ENCODE measurements at regions not wholly inside any gene's neighbourhood (a gene's known extent, or its start where the extent isn't known, plus 50 kb on each side); places are given as distances from the start of the nearest gene placed in this dataset.

DNA sequence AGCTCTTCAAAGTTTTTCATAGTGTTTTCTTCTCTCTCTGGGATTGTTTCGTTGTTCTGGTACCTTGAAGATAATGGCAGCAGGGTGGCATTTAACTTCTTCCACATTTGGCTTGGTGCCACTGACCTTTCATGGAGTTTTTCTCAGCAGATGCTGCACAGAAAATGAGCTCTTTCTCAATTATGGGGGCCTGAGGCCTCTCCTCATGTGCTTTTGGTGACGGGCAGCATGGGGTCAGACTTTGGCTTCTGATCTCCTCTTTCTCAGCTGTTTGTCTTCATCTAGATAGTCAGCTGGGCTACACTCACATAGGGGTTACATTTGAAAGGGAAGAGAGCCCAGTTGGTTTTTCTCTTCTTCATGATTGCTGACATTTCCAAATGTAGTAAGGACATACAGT is 76.3 kb downstream of the FAT3 start:
- intact Hi-C loops (cut with micrococcal nuclease), result no loop called here
- DNase-seq, result no peak

GRCh38 chr11:92302770-92303169 is 78.2 kb downstream of the FAT3 start:
- Histone ChIP-seq H3K4me1 (no peaks in the 10 kb centered on the region), H3K4me3 (no peak overlapping the region), H3K27me3 (ENCODE audit: low read depth) (no peaks in the 10 kb centered on the region), H3K27ac (replicated peaks) (no peak overlapping the region), H3K36me3 (no peaks in the 10 kb centered on the region), H3K9me3 (replicated peaks) (no peaks in the 10 kb centered on the region)
- no peak for TF ChIP-seq CTCF (IDR thresholded peaks at IDR 0.05; ENCODE audit: borderline replicate concordance)
- intact Hi-C loops (cut with micrococcal nuclease), result no loop called here
- no peak for DNase-seq

More for the DNA sequence above, 76.3 kb downstream of the FAT3 start:
- no peak overlapping the region for H3K27ac ChIP-seq (replicated peaks)
- H3K4me3 ChIP-seq, result no peak overlapping the region
- no peaks in the 10 kb centered on the region for H3K27me3 ChIP-seq (ENCODE audit: low read depth)
- H3K9me3 ChIP-seq (replicated peaks), result no peaks in the 10 kb centered on the region
- H3K4me1 ChIP-seq, result no peaks in the 10 kb centered on the region
- no peaks in the 10 kb centered on the region for H3K36me3 ChIP-seq
- no peak for TF ChIP-seq CTCF (IDR thresholded peaks at IDR 0.05; ENCODE audit: borderline replicate concordance)

DNA sequence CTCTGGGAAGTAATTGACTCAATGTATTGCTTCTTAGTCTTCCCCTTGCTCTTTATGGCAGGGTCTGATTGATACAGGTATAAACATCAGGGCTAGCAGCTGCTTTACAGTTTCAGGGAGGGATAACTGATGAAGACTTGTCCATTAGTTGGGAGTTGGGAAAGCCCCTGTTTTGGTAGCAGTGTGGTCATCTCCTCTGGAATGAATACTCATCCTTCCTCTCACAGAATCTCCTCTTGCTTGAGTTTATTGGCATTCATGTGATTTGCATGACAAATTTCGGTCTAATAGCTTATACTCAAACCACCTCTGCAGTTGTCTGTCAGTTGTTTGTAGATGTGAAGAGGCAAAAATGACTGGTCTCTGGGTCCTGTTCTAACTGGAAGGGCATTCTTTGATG is 79.7 kb downstream of the FAT3 start:
- no peak for DNase-seq
- no peaks in the 10 kb centered on the region for H3K27me3 ChIP-seq (ENCODE audit: low read depth)
- H3K36me3 ChIP-seq, result no peaks in the 10 kb centered on the region
- H3K4me3 ChIP-seq, result no peak overlapping the region
- intact Hi-C loops (cut with micrococcal nuclease), result no loop called here
- no peak overlapping the region for H3K27ac ChIP-seq (replicated peaks)
- no peaks in the 10 kb centered on the region for H3K9me3 ChIP-seq (replicated peaks)
- no peak for TF ChIP-seq CTCF (IDR thresholded peaks at IDR 0.05; ENCODE audit: borderline replicate concordance)
- no peaks in the 10 kb centered on the region for H3K4me1 ChIP-seq

- H3K36me3 ChIP-seq, result no peaks in the 10 kb centered on the region
- DNase-seq, result no peak
- intact Hi-C loops (cut with micrococcal nuclease), result no loop called here
- H3K27ac ChIP-seq (replicated peaks), result no peak overlapping the region
- no peak overlapping the region for H3K4me3 ChIP-seq
- no peaks in the 10 kb centered on the region for H3K27me3 ChIP-seq (ENCODE audit: low read depth)
- H3K9me3 ChIP-seq (replicated peaks), result no peaks in the 10 kb centered on the region
- no peak for TF ChIP-seq CTCF (IDR thresholded peaks at IDR 0.05; ENCODE audit: borderline replicate concordance)
- no peaks in the 10 kb centered on the region for H3K4me1 ChIP-seq
These were observed 82.4 kb downstream of the FAT3 start for GRCh38 chr11:92306966-92307510.

- no peak for DNase-seq
- H3K4me3 ChIP-seq, result no peak overlapping the region
- intact Hi-C loops (cut with micrococcal nuclease), result no loop called here
- no peak overlapping the region for H3K27ac ChIP-seq (replicated peaks)
- H3K4me1 ChIP-seq, result no peaks in the 10 kb centered on the region
- no peaks in the 10 kb centered on the region for H3K27me3 ChIP-seq (ENCODE audit: low read depth)
- H3K36me3 ChIP-seq, result no peaks in the 10 kb centered on the region
- no peak for TF ChIP-seq CTCF (IDR thresholded peaks at IDR 0.05; ENCODE audit: borderline replicate concordance)
- no peaks in the 10 kb centered on the region for H3K9me3 ChIP-seq (replicated peaks)
These were observed 83.7 kb downstream of the FAT3 start for GRCh38 chr11:92308366-92308765.

Data from left ventricle myocardium inferior (tissue), 1 donor.